ENCODE measurements at regions not wholly inside any gene's neighbourhood (a gene's known extent, or its start where the extent isn't known, plus 50 kb on each side); places are given as distances from the start of the nearest gene placed in this dataset.

GRCh38 chr18:51385270-51385669, 187.8 kb upstream of the MEX3C start (continued):
- TF ChIP-seq REST (IDR thresholded peaks at IDR 0.05; ENCODE audit: borderline replicate concordance) (no peak), REST (CRISPR knock-in tag; IDR thresholded peaks at IDR 0.05; ENCODE audit: low read depth) (no peak), RBM39 (optimal IDR thresholded peaks at IDR 0.05; ENCODE audit: low read depth, low read length) (no peak), HES1 (IDR thresholded peaks at IDR 0.05; ENCODE audit: low read depth) (no peak)

Data from K562 (cell line).